ENCODE measurements at regions not wholly inside any gene's neighbourhood (a gene's known extent, or its start where the extent isn't known, plus 50 kb on each side); places are given as distances from the start of the nearest gene placed in this dataset.

DNA sequence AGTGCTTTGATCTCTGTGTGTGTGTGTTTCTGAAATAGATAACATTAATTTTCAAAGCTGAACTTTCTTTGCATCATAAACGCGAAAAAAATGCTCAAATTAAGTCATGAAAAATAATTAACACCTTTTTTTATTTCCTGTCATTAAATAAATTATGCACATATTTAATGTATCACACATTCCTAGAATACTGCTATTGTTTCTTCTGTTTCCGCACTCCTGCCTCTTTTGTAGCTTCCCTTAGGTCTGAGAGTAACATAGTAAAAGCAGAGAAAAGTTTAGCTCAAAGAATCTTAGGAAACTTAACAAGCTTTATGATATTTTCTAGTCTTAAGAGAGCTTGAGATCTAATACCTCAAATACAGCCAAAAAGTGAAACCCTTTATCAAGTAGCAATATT lies 504.2 kb downstream of the JRKL start:
- no peaks in the 10 kb centered on the region for H3K36me3 Mint-ChIP-seq (ENCODE audit: low read depth)
- H3K27me3 Mint-ChIP-seq (ENCODE audit: insufficient read depth), result no peaks in the 10 kb centered on the region
- H3K9me3 Mint-ChIP-seq, result peaks cover 6% of the 10 kb centered on the region; the same call in 1 of the 2 replicates
- no peak for DNase-seq
- H3K27ac Mint-ChIP-seq, result no peak overlapping the region
- H3K4me3 Mint-ChIP-seq, result no peak overlapping the region
- TF ChIP-seq, protein P1, sequence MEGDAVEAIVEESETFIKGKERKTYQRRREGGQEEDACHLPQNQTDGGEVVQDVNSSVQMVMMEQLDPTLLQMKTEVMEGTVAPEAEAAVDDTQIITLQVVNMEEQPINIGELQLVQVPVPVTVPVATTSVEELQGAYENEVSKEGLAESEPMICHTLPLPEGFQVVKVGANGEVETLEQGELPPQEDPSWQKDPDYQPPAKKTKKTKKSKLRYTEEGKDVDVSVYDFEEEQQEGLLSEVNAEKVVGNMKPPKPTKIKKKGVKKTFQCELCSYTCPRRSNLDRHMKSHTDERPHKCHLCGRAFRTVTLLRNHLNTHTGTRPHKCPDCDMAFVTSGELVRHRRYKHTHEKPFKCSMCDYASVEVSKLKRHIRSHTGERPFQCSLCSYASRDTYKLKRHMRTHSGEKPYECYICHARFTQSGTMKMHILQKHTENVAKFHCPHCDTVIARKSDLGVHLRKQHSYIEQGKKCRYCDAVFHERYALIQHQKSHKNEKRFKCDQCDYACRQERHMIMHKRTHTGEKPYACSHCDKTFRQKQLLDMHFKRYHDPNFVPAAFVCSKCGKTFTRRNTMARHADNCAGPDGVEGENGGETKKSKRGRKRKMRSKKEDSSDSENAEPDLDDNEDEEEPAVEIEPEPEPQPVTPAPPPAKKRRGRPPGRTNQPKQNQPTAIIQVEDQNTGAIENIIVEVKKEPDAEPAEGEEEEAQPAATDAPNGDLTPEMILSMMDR (IDR thresholded peaks at IDR 0.05), result no peak
- no peaks in the 10 kb centered on the region for H3K4me1 Mint-ChIP-seq (ENCODE audit: low read depth)

DNA sequence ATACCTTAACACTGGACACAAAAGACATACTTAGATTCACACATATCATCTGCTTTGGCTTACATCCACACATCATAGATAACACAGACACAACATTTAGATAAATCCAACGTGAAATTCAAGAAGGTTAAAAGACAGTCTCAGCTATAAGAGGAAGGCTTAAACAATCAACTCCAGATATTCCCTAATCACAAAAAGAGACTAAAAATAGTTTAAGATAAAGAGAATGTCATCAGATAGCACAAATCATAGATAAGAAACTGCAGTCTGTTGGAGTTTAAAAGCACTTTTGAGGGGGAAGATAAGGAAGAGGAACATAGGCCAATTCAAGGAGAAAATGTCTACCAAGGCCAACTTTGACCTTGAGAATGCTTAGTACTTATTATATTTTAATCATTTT lies 504.8 kb downstream of the JRKL start:
- H3K27me3 Mint-ChIP-seq (ENCODE audit: insufficient read depth), result no peaks in the 10 kb centered on the region
- no peaks in the 10 kb centered on the region for H3K36me3 Mint-ChIP-seq (ENCODE audit: low read depth)
- no peak overlapping the region for H3K27ac Mint-ChIP-seq
- no peak overlapping the region for H3K4me3 Mint-ChIP-seq
- DNase-seq, result no peak
- TF ChIP-seq, protein P1 (IDR thresholded peaks at IDR 0.05), result no peak
- H3K4me1 Mint-ChIP-seq (ENCODE audit: low read depth), result no peaks in the 10 kb centered on the region
- H3K9me3 Mint-ChIP-seq, result peaks cover 10% of the 10 kb centered on the region

DNA sequence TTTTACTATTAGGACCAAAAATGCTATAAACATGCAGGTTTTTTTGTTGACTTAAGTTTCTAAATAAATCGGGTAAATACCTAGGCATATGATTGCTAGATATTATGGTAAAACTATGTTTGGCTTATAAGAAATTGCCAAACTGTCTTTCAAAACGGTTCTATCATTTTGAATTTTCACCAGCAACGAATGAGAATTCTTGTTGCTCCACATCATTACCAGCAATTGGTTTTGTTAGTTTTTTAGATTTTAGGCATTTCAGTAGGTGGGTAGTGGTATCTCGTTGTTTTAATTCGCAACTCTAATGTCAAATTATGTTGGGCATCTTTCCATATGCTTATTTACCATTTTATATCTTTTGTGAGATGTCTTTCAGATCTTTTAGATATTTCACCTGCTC lies 510.2 kb downstream of the JRKL start:
- H3K27ac Mint-ChIP-seq, result no peak overlapping the region
- no peaks in the 10 kb centered on the region for H3K4me1 Mint-ChIP-seq (ENCODE audit: low read depth)
- TF ChIP-seq, protein P1 (IDR thresholded peaks at IDR 0.05), result no peak
- H3K27me3 Mint-ChIP-seq (ENCODE audit: insufficient read depth), result no peaks in the 10 kb centered on the region
- DNase-seq, result no peak
- H3K4me3 Mint-ChIP-seq, result no peak overlapping the region
- H3K36me3 Mint-ChIP-seq (ENCODE audit: low read depth), result no peaks in the 10 kb centered on the region
- H3K9me3 Mint-ChIP-seq, result peaks cover 28% of the 10 kb centered on the region

DNA sequence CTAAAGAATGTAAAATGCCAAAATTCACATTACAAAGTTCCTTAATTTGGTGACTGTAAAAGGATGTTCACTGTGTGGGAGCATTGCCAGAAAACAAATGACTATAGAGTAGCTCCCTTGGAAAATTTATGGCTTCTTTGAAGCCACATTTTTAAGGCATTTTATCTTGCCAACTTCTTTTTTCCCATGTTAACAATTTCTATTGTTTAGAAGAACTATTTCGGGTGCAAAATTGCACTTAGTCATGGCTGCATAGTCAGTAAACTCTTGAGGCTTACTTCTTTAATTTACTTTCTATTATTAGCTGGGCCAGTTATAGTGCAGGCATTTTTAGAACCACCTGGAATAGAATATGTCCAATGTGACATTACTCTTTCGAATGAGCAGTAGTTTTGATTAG lies 515.3 kb downstream of the JRKL start:
- Mint-ChIP-seq H3K9me3 (peaks cover 25% of the 10 kb centered on the region), H3K27me3 (ENCODE audit: insufficient read depth) (no peaks in the 10 kb centered on the region), H3K36me3 (ENCODE audit: low read depth) (no peaks in the 10 kb centered on the region), H3K4me3 (no peak overlapping the region), H3K4me1 (ENCODE audit: low read depth) (no peaks in the 10 kb centered on the region), H3K27ac (no peak overlapping the region)
- TF ChIP-seq, protein P1 (IDR thresholded peaks at IDR 0.05), result no peak
- no peak for DNase-seq

DNA sequence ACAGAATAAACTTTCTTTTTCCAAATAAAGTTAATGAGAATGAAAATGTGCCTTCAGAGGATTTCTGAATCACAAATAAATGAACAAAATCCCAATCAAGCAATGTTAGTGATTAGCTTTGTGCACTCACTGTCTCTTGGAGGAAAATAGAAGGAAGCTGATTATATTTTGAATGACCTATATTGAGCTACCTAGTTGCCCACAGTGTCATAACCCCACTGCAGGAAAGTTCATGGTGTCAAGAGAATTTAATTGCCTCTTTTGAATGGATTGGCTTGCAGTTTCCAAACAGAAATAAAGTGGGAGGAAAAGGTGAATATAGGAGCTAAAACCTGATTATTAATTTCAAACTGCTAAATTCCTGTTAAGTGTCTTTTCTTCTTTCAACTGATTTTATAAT lies 515.9 kb downstream of the JRKL start:
- H3K4me1 Mint-ChIP-seq (ENCODE audit: low read depth), result no peaks in the 10 kb centered on the region
- no peak overlapping the region for H3K4me3 Mint-ChIP-seq
- TF ChIP-seq, protein P1 (IDR thresholded peaks at IDR 0.05), result no peak
- H3K9me3 Mint-ChIP-seq, result peaks cover 30% of the 10 kb centered on the region
- no peaks in the 10 kb centered on the region for H3K27me3 Mint-ChIP-seq (ENCODE audit: insufficient read depth)
- H3K27ac Mint-ChIP-seq, result no peak overlapping the region
- H3K36me3 Mint-ChIP-seq (ENCODE audit: low read depth), result no peaks in the 10 kb centered on the region
- no peak for DNase-seq

DNA sequence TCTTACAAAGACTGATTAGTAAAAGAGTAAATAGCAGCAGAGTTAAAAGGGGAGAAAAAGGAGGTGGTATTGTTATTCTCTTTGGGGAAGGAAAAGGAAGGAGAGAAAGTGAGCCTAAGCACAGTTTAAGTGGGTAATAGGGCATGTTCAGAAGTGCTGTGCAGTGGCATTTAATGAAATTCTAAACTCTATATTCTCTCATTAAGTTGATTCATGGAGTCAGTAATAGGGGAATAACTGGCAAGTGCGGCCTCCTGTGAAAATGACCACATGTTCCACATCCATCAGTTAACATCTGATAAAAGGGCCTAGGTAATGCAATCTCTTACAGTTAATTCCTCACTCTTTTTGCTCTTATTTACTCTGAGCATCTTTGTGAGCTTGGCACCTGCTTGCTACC lies 516.7 kb downstream of the JRKL start:
- Mint-ChIP-seq H3K4me3 (no peak overlapping the region), H3K36me3 (ENCODE audit: low read depth) (no peaks in the 10 kb centered on the region), H3K9me3 (peaks cover 31% of the 10 kb centered on the region), H3K27me3 (ENCODE audit: insufficient read depth) (no peaks in the 10 kb centered on the region), H3K27ac (no peak overlapping the region), H3K4me1 (ENCODE audit: low read depth) (no peaks in the 10 kb centered on the region)
- TF ChIP-seq, protein P1 (IDR thresholded peaks at IDR 0.05), result no peak
- DNase-seq, result no peak
